ENCODE measurements at regions not wholly inside any gene's neighbourhood (a gene's known extent, or its start where the extent isn't known, plus 50 kb on each side); places are given as distances from the start of the nearest gene placed in this dataset.

- TF ChIP-seq CTCF (conservative IDR thresholded peaks at IDR 0.05; ENCODE audit: low read depth, low read length): no peak
- TF ChIP-seq EZH2 (IDR thresholded peaks at IDR 0.05; ENCODE audit: borderline replicate concordance, low read depth, low read length, poor library complexity, severe bottlenecking): no peak
Measured at GRCh38 chr5:20497356-20497755, 509.4 kb upstream of the CDH18 start.

Measured in A673 (cell line).